ENCODE measurements at regions not wholly inside any gene's neighbourhood (a gene's known extent, or its start where the extent isn't known, plus 50 kb on each side); places are given as distances from the start of the nearest gene placed in this dataset.

DNA sequence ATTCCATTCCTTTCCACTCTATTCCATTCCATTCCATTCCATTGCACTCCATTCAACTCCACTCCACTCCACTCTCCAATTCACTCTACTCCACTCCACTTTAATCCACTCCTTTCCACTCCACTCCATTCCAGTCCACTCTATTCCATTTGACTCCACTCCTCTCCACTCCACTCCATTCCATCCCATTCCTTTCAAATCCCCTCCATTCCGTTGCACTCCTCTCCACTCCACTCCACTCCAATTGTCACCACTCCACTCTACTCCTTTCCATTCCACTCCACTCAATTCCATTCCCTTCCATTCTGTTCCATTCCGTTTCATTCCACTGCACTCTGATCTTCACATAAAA, 2563.7 kb upstream of the TPTE start:
- TF ChIP-seq POLR2A (IDR thresholded peaks at IDR 0.05) (no peak), POLR2AphosphoS5 (IDR thresholded peaks at IDR 0.05) (no peak)
- TF ChIP-seq, protein P1, sequence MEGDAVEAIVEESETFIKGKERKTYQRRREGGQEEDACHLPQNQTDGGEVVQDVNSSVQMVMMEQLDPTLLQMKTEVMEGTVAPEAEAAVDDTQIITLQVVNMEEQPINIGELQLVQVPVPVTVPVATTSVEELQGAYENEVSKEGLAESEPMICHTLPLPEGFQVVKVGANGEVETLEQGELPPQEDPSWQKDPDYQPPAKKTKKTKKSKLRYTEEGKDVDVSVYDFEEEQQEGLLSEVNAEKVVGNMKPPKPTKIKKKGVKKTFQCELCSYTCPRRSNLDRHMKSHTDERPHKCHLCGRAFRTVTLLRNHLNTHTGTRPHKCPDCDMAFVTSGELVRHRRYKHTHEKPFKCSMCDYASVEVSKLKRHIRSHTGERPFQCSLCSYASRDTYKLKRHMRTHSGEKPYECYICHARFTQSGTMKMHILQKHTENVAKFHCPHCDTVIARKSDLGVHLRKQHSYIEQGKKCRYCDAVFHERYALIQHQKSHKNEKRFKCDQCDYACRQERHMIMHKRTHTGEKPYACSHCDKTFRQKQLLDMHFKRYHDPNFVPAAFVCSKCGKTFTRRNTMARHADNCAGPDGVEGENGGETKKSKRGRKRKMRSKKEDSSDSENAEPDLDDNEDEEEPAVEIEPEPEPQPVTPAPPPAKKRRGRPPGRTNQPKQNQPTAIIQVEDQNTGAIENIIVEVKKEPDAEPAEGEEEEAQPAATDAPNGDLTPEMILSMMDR (IDR thresholded peaks at IDR 0.05 in 8 of 11, conservative IDR thresholded peaks at IDR 0.05 in 3 of 11): no peak
- H3K36me3 ChIP-seq: no peaks in the 10 kb centered on the region
- intact Hi-C loops (cut with DNase I; ENCODE audit: low total_unique reads): no loop called here
- H3K4me3 ChIP-seq: no peak overlapping the region
- peaks cover 0 to 84% (median 0%) of the 10 kb centered on the region in 8 donors for H3K9me3 ChIP-seq
- no peak for DNase-seq
- 22 to 34% (median 25%) methylated on average over 2 of the region's 2 CpGs for WGBS, 5 donors
- no peaks in the 10 kb centered on the region for H3K27me3 ChIP-seq (replicated peaks in 1 of 7)
- H3K4me1 ChIP-seq: no peaks in the 10 kb centered on the region
- no peak overlapping the region for H3K27ac ChIP-seq

Data from spleen (tissue), 11 donors.